Body of pancreas (tissue), 4 donors: ENCODE measurements at regions not wholly inside any gene's neighbourhood (a gene's known extent, or its start where the extent isn't known, plus 50 kb on each side); places are given as distances from the start of the nearest gene placed in this dataset.

ENCODE experiments used
- ATAC-seq: fragments of 150-250 bp; one replicate; pipeline ENCODE4 v1.9.1; 2016
- DNase-seq, 4 donors: peaks; one replicate each; pipeline ENCODE4 v3.0.0-alpha.2; 2019
- H3K27ac ChIP-seq, 4 donors: fragments of 200-600 bp; sonication (generic); 1 replicate in 3 of 4; 2 replicates in 1 of 4; pipeline versions ENCODE4 v1.5.1 to v1.6.1; 2016 to 2019; ENCODE audit warnings: mild to moderate bottlenecking in 1 of 4, mixed read lengths in 1 of 4, moderate library complexity in 1 of 4
- H3K27me3 ChIP-seq, 2 donors: fragments of 200-600 bp; sonication (generic); one replicate each; pipeline ENCODE4 v1.6.0; 2016; ENCODE audit warnings: mild to moderate bottlenecking in 1 of 2
- H3K36me3 ChIP-seq, 2 donors: fragments of 200-600 bp; sonication (generic); replicated peaks in 1 of 2; 2 replicates each; pipeline ENCODE4 v1.5.1; 2016; ENCODE audit warnings: low read depth in 2 of 2; ENCODE audit not compliant: insufficient read depth in 1 of 2
- H3K4me1 ChIP-seq: fragments of 200-600 bp; sonication (generic); one replicate; pipeline ENCODE4 v1.6.0; 2016
- H3K4me3 ChIP-seq, 2 donors: fragments of 200-600 bp; sonication (generic); 1 replicate in 1 of 2; 2 replicates in 1 of 2; pipeline ENCODE4 v1.5.1; 2016 to 2019
- H3K9me3 ChIP-seq, 3 donors: fragments of 200-600 bp; sonication (generic); 1 replicate in 2 of 3; 2 replicates in 1 of 3; pipeline ENCODE4 v1.5.1; 2016
- CTCF ChIP-seq, 7 experiments: fragments of 450-650 bp in 4 of 7; fragments of 200-600 bp in 3 of 7; sonication (generic) in 3 of 7; IDR thresholded peaks; one replicate each; pipeline ENCODE4 v1.5.1; 2016 to 2019; ENCODE audit warnings: antibody characterized with exemption in 7 of 7
- POLR2A ChIP-seq, 3 donors: fragments of 450-650 bp; IDR thresholded peaks; one replicate each; pipeline ENCODE4 v1.6.1; 2016; ENCODE audit warnings: antibody characterized with exemption in 3 of 3, mild to moderate bottlenecking in 2 of 3
- WGBS, 2 donors: methylation state at CpG; one replicate each; pipeline ENCODE4 v1.1.5; 2017; 5-methylcytosine and 5-hydroxymethylcytosine counted together
- intact Hi-C: fragments of 100-400 bp; cut with DNase I; formaldehyde crosslinking; loops from one replicate; pipeline ENCODE4 v1.15.1; 2023

- Histone ChIP-seq H3K27me3 (no peaks in the 10 kb centered on the region), H3K36me3 (no peaks in the 10 kb centered on the region), H3K4me1 (no peaks in the 10 kb centered on the region), H3K9me3 (no peaks in the 10 kb centered on the region), H3K4me3 (no peak overlapping the region), H3K27ac (no peak overlapping the region)
- TF ChIP-seq POLR2A (IDR thresholded peaks at IDR 0.05) (no peak), CTCF (IDR thresholded peaks at IDR 0.05) (no peak)
- ATAC-seq: no peak
- no peak for DNase-seq
- intact Hi-C loops: no loop called here
- WGBS, 2 donors: 65 to 68% methylated on average over 21 to 22 of the region's 22 CpGs
Measured at GRCh38 chr18:78561757-78562510, 417.7 kb upstream of the SALL3 start.

GRCh38 chr18:78562531-78562961, 417.1 kb upstream of the SALL3 start:
- no peak for ATAC-seq
- WGBS, 2 donors: 77 to 83% methylated on average over 34 of the region's 35 CpGs
- no peak for DNase-seq
- H3K4me1 ChIP-seq: no peaks in the 10 kb centered on the region
- no peaks in the 10 kb centered on the region for H3K27me3 ChIP-seq
- no peaks in the 10 kb centered on the region for H3K9me3 ChIP-seq
- TF ChIP-seq CTCF (IDR thresholded peaks at IDR 0.05): no peak
- no peak for TF ChIP-seq POLR2A (IDR thresholded peaks at IDR 0.05)
- H3K36me3 ChIP-seq: no peaks in the 10 kb centered on the region
- H3K4me3 ChIP-seq: no peak overlapping the region
- intact Hi-C loops: no loop called here
- H3K27ac ChIP-seq: no peak overlapping the region

- no peak overlapping the region for H3K4me3 ChIP-seq
- H3K4me1 ChIP-seq: no peaks in the 10 kb centered on the region
- DNase-seq: no peak
- TF ChIP-seq CTCF (IDR thresholded peaks at IDR 0.05): no peak
- TF ChIP-seq POLR2A (IDR thresholded peaks at IDR 0.05): no peak
- WGBS, 2 donors: 75 to 76% methylated on average over 15 of the region's 15 CpGs
- ATAC-seq: no peak
- no peaks in the 10 kb centered on the region for H3K27me3 ChIP-seq
- no peak overlapping the region for H3K27ac ChIP-seq
- no peaks in the 10 kb centered on the region for H3K36me3 ChIP-seq
- H3K9me3 ChIP-seq: no peaks in the 10 kb centered on the region
- intact Hi-C loops: no loop called here
Measured at GRCh38 chr18:78563110-78563509, 416.5 kb upstream of the SALL3 start.

- Histone ChIP-seq H3K27ac (no peak overlapping the region), H3K27me3 (no peaks in the 10 kb centered on the region), H3K4me1 (no peaks in the 10 kb centered on the region), H3K9me3 (no peaks in the 10 kb centered on the region), H3K4me3 (no peak overlapping the region), H3K36me3 (no peaks in the 10 kb centered on the region)
- no peak for DNase-seq
- WGBS, 2 donors: 48 to 68% methylated on average over 4 to 7 of the region's 7 CpGs
- intact Hi-C loops: no loop called here
- ATAC-seq: no peak
- TF ChIP-seq CTCF (IDR thresholded peaks at IDR 0.05) (no peak), POLR2A (IDR thresholded peaks at IDR 0.05) (no peak)
Measured at GRCh38 chr18:78564030-78564429, 415.6 kb upstream of the SALL3 start.

- 54 to 63% methylated on average over 11 to 14 of the region's 14 CpGs for WGBS, 2 donors
- H3K27ac ChIP-seq: no peak overlapping the region
- no peak for DNase-seq
Measured at GRCh38 chr18:78564518-78564917, 415.1 kb upstream of the SALL3 start.

More at GRCh38 chr18:78564518-78564917, 415.1 kb upstream of the SALL3 start:
- Histone ChIP-seq H3K4me3 (no peak overlapping the region), H3K4me1 (no peaks in the 10 kb centered on the region), H3K9me3 (no peaks in the 10 kb centered on the region), H3K27me3 (no peaks in the 10 kb centered on the region), H3K36me3 (no peaks in the 10 kb centered on the region)
- TF ChIP-seq CTCF (IDR thresholded peaks at IDR 0.05) (no peak), POLR2A (IDR thresholded peaks at IDR 0.05) (no peak)
- ATAC-seq: no peak
- intact Hi-C loops: no loop called here
